GM23338 (cell line): ENCODE measurements at regions not wholly inside any gene's neighbourhood (a gene's known extent, or its start where the extent isn't known, plus 50 kb on each side); places are given as distances from the start of the nearest gene placed in this dataset.

Source experiments
- ATAC-seq: fragments of 200-7000 bp; cut with Tn5 transposase; 3 replicates; pipeline ENCODE4 v1.9.1; 2020
- DNase-seq: peaks from one replicate; pipeline ENCODE4 v3.0.0-alpha.2; 2015; ENCODE audit warnings: low spot score
- H2AFZ ChIP-seq: fragments of 200-600 bp; sonication (generic); 2 replicates; pipeline ENCODE4 v1.8.0; 2016; ENCODE audit warnings: antibody characterized with exemption, mild to moderate bottlenecking, moderate library complexity
- H3F3A ChIP-seq: fragments of 200-600 bp; sonication (generic); replicated peaks from 2 replicates; pipeline ENCODE4 v1.8.0; 2017; ENCODE audit warnings: antibody characterized with exemption, mixed run types, low read depth
- H3K27ac ChIP-seq: fragments of 200-600 bp; sonication (generic); 2 replicates; pipeline ENCODE4 v1.6.1; 2016; ENCODE audit warnings: low read depth
- H3K27me3 ChIP-seq: fragments of 200-600 bp; sonication (generic); 2 replicates; pipeline ENCODE4 v1.8.0; 2016; ENCODE audit warnings: mild to moderate bottlenecking, mixed run types, moderate library complexity; ENCODE audit not compliant: insufficient read depth
- H3K36me3 ChIP-seq: fragments of 200-600 bp; sonication (generic); 2 replicates; pipeline ENCODE4 v1.8.0; 2016; ENCODE audit warnings: mild to moderate bottlenecking; ENCODE audit not compliant: insufficient read depth
- H3K4me1 ChIP-seq: fragments of 200-600 bp; sonication (generic); 2 replicates; pipeline ENCODE4 v1.8.0; 2016; ENCODE audit warnings: mild to moderate bottlenecking, moderate library complexity; ENCODE audit not compliant: insufficient read depth
- H3K4me2 ChIP-seq: fragments of 200-600 bp; sonication (generic); 2 replicates; pipeline ENCODE4 v1.7.1; 2017; ENCODE audit warnings: mixed run types
- H3K4me3 ChIP-seq: fragments of 200-600 bp; sonication (generic); 2 replicates; pipeline ENCODE4 v1.6.1; 2016; ENCODE audit warnings: mixed run types
- H3K79me2 ChIP-seq: fragments of 200-600 bp; sonication (generic); replicated peaks from 2 replicates; pipeline ENCODE4 v1.8.0; 2017; ENCODE audit warnings: mild to moderate bottlenecking; ENCODE audit not compliant: insufficient read depth
- H3K9me2 ChIP-seq: fragments of 200-600 bp; sonication (generic); 2 replicates; pipeline ENCODE4 v1.8.0; 2017; ENCODE audit not compliant: insufficient read depth
- H4K20me1 ChIP-seq: fragments of 200-600 bp; sonication (generic); replicated peaks from 2 replicates; pipeline ENCODE4 v1.8.0; 2017; ENCODE audit warnings: mild to moderate bottlenecking; ENCODE audit not compliant: insufficient read depth
- H3K27ac Mint-ChIP-seq: 2 replicates; pipeline ENCODE4 v1.8.0; 2020; ENCODE audit warnings: inconsistent platforms, mild to moderate bottlenecking, moderate library complexity, mixed read lengths
- H3K27me3 Mint-ChIP-seq: 3 replicates; pipeline ENCODE4 v1.8.0; 2022; ENCODE audit warnings: low read depth, mild to moderate bottlenecking, moderate library complexity, mixed read lengths, inconsistent platforms; ENCODE audit not compliant: insufficient read depth, poor library complexity
- H3K36me3 Mint-ChIP-seq: 3 replicates; pipeline ENCODE4 v1.8.0; 2021; ENCODE audit warnings: low read depth, mild to moderate bottlenecking, inconsistent platforms, moderate library complexity, mixed read lengths
- H3K4me1 Mint-ChIP-seq: 3 replicates; pipeline ENCODE4 v1.8.0; 2020; ENCODE audit warnings: mild to moderate bottlenecking, inconsistent platforms, mixed read lengths
- H3K4me3 Mint-ChIP-seq: 3 replicates; pipeline ENCODE4 v1.8.0; 2021; ENCODE audit warnings: moderate library complexity, mild to moderate bottlenecking, inconsistent platforms, mixed read lengths
- H3K9me3 Mint-ChIP-seq: 3 replicates; pipeline ENCODE4 v1.8.0; 2020; ENCODE audit warnings: moderate library complexity, mild to moderate bottlenecking, inconsistent platforms, mixed read lengths
- EZH2phosphoT487 ChIP-seq: fragments of 200-600 bp; sonication (generic); IDR thresholded peaks from one replicate; pipeline ENCODE4 v1.8.1; 2018; ENCODE audit warnings: antibody characterized with exemption; ENCODE audit not compliant: unreplicated experiment
- JUNB ChIP-seq: IDR thresholded peaks from one replicate; pipeline ENCODE4 v1.6.1; 2016; ENCODE audit warnings: antibody characterized with exemption; ENCODE audit not compliant: unreplicated experiment
- POLR2AphosphoS5 ChIP-seq: IDR thresholded peaks from 2 replicates; pipeline ENCODE4 v1.6.1; 2016; ENCODE audit warnings: antibody characterized with exemption, low read depth
- STAT1 ChIP-seq: IDR thresholded peaks from one replicate; pipeline ENCODE4 v1.6.1; 2016; ENCODE audit warnings: antibody characterized with exemption; ENCODE audit not compliant: unreplicated experiment
- ZNF331 ChIP-seq: fragments of 250-450 bp; sonication (Bioruptor Pico); IDR thresholded peaks from 2 replicates; pipeline ENCODE4 v1.5.0; 2020; ENCODE audit warnings: low read depth, mild to moderate bottlenecking, moderate library complexity
- TF ChIP-seq, protein P1 (sequence below): fragments of 250-450 bp; sonication (Bioruptor Pico); IDR thresholded peaks from 2 replicates; pipeline ENCODE4 v1.5.0; 2020; ENCODE audit warnings: mild to moderate bottlenecking, moderate library complexity
- TF ChIP-seq, protein P2 (sequence below): IDR thresholded peaks from one replicate; pipeline ENCODE4 v1.6.1; 2018; ENCODE audit warnings: antibody characterized with exemption; ENCODE audit not compliant: unreplicated experiment

DNA sequence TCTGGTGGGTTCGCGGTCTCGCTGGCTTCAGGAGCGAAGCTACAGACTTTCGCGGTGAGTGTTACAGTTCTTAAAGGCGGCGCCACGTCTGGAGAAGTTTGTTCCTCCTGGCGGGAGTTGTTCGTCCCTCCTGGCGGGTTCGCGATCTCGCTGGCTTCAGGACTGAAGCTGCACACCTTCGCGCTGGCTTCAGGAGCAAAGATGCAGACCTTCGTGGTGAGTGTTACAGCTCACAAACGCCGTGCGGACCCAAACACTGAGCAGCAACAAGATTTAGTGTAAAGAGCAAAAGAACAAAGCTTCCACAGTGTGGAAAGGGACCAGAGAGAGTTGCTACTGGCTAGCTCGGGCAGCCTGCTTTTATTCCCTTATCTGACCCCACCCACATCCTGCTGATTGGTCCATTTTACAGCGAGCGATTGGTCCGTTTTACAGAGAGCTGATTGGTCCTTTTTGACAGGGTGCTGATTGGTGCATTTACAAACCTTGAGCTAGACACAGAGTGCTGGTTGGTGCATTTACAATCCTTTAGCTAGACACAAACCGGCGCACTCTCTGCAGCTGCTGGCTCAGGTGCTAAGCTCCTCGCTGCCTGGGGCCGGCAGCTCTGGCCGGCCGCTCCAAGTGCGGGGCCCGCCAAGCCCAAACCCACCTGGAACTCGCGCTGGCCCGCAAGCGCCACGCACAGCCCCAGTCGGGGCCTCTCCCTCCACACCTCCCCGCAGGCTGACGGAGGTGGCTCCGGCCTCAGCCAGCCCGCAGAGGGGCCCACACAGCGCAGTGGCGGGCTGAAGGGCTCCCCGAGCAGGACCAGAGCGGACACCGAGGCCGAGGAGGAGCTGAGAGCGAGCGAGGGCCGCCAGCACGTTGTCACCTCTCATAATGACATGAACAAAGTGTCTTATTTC, 172.8 kb upstream of the KCTD3 start:
- Histone ChIP-seq H3K4me1 (no peaks in the 10 kb centered on the region), H3K9me2 (0 out of 2 replicates have a peak, but pooled peaks cover 7% of the 10 kb centered on the region), H3K36me3 (no peaks in the 10 kb centered on the region), H3K79me2 (no peaks in the 10 kb centered on the region), H3K27ac (no peak overlapping the region), H2AFZ (peak overlapping the region; percentile 90; the same call in 1 of the 2 replicates), H3K4me2 (no peak overlapping the region), H3K4me3 (no peak overlapping the region), H3F3A (no peaks in the 10 kb centered on the region), H3K27me3 (no peaks in the 10 kb centered on the region), H4K20me1 (no peaks in the 10 kb centered on the region)
- ATAC-seq (no peak; the same call in 2 of the 3 replicates), DNase-seq (peak; percentile 5)
- Mint-ChIP-seq H3K27me3 (peaks cover 6% of the 10 kb centered on the region), H3K36me3 (0 out of 3 replicates have a peak, but pooled peaks cover 3% of the 10 kb centered on the region), H3K4me1 (peaks cover 3% of the 10 kb centered on the region), H3K9me3 (peaks cover 9% of the 10 kb centered on the region; the same call in 2 of the 3 replicates), H3K4me3 (no peak overlapping the region), H3K27ac (no peak overlapping the region)
- no peak for TF ChIP-seq POLR2AphosphoS5
- TF ChIP-seq JUNB = no peak
- TF ChIP-seq EZH2phosphoT487 = no peak
- TF ChIP-seq, protein P1, sequence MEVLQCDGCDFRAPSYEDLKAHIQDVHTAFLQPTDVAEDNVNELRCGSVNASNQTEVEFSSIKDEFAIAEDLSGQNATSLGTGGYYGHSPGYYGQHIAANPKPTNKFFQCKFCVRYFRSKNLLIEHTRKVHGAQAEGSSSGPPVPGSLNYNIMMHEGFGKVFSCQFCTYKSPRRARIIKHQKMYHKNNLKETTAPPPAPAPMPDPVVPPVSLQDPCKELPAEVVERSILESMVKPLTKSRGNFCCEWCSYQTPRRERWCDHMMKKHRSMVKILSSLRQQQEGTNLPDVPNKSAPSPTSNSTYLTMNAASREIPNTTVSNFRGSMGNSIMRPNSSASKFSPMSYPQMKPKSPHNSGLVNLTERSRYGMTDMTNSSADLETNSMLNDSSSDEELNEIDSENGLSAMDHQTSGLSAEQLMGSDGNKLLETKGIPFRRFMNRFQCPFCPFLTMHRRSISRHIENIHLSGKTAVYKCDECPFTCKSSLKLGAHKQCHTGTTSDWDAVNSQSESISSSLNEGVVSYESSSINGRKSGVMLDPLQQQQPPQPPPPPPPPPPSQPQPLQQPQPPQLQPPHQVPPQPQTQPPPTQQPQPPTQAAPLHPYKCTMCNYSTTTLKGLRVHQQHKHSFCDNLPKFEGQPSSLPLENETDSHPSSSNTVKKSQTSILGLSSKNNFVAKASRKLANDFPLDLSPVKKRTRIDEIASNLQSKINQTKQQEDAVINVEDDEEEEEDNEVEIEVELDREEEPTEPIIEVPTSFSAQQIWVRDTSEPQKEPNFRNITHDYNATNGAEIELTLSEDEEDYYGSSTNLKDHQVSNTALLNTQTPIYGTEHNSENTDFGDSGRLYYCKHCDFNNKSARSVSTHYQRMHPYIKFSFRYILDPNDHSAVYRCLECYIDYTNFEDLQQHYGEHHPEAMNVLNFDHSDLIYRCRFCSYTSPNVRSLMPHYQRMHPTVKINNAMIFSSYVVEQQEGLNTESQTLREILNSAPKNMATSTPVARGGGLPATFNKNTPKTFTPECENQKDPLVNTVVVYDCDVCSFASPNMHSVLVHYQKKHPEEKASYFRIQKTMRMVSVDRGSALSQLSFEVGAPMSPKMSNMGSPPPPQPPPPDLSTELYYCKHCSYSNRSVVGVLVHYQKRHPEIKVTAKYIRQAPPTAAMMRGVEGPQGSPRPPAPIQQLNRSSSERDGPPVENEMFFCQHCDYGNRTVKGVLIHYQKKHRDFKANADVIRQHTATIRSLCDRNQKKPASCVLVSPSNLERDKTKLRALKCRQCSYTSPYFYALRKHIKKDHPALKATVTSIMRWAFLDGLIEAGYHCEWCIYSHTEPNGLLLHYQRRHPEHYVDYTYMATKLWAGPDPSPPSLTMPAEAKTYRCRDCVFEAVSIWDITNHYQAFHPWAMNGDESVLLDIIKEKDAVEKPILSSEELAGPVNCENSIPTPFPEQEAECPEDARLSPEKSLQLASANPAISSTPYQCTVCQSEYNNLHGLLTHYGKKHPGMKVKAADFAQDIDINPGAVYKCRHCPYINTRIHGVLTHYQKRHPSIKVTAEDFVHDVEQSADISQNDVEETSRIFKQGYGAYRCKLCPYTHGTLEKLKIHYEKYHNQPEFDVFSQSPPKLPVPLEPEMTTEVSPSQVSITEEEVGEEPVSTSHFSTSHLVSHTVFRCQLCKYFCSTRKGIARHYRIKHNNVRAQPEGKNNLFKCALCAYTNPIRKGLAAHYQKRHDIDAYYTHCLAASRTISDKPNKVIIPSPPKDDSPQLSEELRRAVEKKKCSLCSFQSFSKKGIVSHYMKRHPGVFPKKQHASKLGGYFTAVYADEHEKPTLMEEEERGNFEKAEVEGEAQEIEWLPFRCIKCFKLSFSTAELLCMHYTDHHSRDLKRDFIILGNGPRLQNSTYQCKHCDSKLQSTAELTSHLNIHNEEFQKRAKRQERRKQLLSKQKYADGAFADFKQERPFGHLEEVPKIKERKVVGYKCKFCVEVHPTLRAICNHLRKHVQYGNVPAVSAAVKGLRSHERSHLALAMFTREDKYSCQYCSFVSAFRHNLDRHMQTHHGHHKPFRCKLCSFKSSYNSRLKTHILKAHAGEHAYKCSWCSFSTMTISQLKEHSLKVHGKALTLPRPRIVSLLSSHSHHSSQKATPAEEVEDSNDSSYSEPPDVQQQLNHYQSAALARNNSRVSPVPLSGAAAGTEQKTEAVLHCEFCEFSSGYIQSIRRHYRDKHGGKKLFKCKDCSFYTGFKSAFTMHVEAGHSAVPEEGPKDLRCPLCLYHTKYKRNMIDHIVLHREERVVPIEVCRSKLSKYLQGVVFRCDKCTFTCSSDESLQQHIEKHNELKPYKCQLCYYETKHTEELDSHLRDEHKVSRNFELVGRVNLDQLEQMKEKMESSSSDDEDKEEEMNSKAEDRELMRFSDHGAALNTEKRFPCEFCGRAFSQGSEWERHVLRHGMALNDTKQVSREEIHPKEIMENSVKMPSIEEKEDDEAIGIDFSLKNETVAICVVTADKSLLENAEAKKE (CRISPR knock-in tag) = no peak

DNA sequence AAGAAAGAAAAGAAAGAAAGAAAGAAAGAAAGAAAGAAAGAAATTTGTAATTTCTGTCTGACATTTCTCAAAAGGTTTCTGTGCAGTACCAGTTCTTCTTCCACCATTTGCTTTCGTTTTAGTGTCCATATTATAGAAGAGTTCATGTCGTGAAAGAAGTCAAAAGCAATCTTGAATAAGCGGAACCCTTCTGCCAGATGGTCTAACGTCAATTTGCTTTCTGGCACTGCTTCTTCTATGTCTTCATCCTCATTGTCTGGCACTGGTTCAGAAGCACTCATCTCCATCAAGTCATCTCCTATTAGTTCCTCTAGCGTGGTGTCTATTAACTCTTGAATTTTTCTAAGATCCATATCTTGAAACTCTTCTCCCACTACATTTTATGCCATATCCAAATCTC, 170.0 kb upstream of the KCTD3 start:
- no peaks in the 10 kb centered on the region for H3K36me3 Mint-ChIP-seq
- ATAC-seq = no peak
- no peak overlapping the region for H3K27ac ChIP-seq
- H3F3A ChIP-seq = no peaks in the 10 kb centered on the region
- no peaks in the 10 kb centered on the region for H3K36me3 ChIP-seq
- H3K9me2 ChIP-seq = no peaks in the 10 kb centered on the region
- H3K27me3 ChIP-seq = no peaks in the 10 kb centered on the region
- no peak overlapping the region for H3K4me2 ChIP-seq
- 0 out of 3 replicates have a peak, but pooled peaks cover 6% of the 10 kb centered on the region for H3K4me1 Mint-ChIP-seq
- no peak overlapping the region for H3K4me3 Mint-ChIP-seq
- H4K20me1 ChIP-seq = no peaks in the 10 kb centered on the region
- H3K27me3 Mint-ChIP-seq = peaks cover 3% of the 10 kb centered on the region
- no peaks in the 10 kb centered on the region for H3K79me2 ChIP-seq
- H3K4me3 ChIP-seq = no peak overlapping the region
- no peak for DNase-seq
- H2AFZ ChIP-seq = no peak overlapping the region
- no peak overlapping the region for H3K27ac Mint-ChIP-seq
- H3K4me1 ChIP-seq = no peaks in the 10 kb centered on the region
- no peaks in the 10 kb centered on the region; the same call in 2 of the 3 replicates for H3K9me3 Mint-ChIP-seq
- TF ChIP-seq STAT1 (no peak), ZNF331 (no peak)
- TF ChIP-seq, protein P2, sequence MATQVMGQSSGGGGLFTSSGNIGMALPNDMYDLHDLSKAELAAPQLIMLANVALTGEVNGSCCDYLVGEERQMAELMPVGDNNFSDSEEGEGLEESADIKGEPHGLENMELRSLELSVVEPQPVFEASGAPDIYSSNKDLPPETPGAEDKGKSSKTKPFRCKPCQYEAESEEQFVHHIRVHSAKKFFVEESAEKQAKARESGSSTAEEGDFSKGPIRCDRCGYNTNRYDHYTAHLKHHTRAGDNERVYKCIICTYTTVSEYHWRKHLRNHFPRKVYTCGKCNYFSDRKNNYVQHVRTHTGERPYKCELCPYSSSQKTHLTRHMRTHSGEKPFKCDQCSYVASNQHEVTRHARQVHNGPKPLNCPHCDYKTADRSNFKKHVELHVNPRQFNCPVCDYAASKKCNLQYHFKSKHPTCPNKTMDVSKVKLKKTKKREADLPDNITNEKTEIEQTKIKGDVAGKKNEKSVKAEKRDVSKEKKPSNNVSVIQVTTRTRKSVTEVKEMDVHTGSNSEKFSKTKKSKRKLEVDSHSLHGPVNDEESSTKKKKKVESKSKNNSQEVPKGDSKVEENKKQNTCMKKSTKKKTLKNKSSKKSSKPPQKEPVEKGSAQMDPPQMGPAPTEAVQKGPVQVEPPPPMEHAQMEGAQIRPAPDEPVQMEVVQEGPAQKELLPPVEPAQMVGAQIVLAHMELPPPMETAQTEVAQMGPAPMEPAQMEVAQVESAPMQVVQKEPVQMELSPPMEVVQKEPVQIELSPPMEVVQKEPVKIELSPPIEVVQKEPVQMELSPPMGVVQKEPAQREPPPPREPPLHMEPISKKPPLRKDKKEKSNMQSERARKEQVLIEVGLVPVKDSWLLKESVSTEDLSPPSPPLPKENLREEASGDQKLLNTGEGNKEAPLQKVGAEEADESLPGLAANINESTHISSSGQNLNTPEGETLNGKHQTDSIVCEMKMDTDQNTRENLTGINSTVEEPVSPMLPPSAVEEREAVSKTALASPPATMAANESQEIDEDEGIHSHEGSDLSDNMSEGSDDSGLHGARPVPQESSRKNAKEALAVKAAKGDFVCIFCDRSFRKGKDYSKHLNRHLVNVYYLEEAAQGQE = no peak
